HCT116 (cell line): ENCODE measurements at regions not wholly inside any gene's neighbourhood (a gene's known extent, or its start where the extent isn't known, plus 50 kb on each side); places are given as distances from the start of the nearest gene placed in this dataset.

Experiments used
- ATAC-seq: fragments of 200-7000 bp; cut with Tn5 transposase; 2 replicates; pipeline ENCODE4 v1.9.1; 2020; ENCODE audit warnings: mild to moderate bottlenecking, moderate library complexity
- BruUV-seq: library from RNA; stranded (reverse); fragments of 400-500 nt; replicated peaks from 2 replicates; lab custom pipeline; 2021; lab: Mats Ljungman, UMichigan
- CTCF ChIA-PET: fragments of 300-600 bp; sonication (Branson Sonifier 250); formaldehyde crosslinking; loops from one replicate; lab custom pipeline; 2021; ENCODE audit warnings: antibody characterized with exemption; lab: Charles Lee
- POLR2A ChIA-PET: fragments of 300-600, 350-600 bp; sonication (Branson Sonifier 250); formaldehyde crosslinking; loops from one replicate; lab custom pipeline; 2021; ENCODE audit warnings: antibody characterized with exemption; lab: Charles Lee
- RAD21 ChIA-PET, 2 experiments: fragments of 300-600 bp; sonication (Branson Sonifier 250); formaldehyde crosslinking; loops; one replicate each; lab custom pipeline; 2023; ENCODE audit warnings: low total read pairs in 2 of 2; ENCODE audit not compliant: uncharacterized antibody in 2 of 2, unreplicated experiment in 2 of 2, low non-redundant PET in 1 of 2; lab: Charles Lee
- DNase-seq: peaks from one replicate; pipeline ENCODE4 v3.0.0-alpha.2; 2010; ENCODE audit warnings: low read depth, low spot score
- H2AFZ ChIP-seq: fragments of 200-600 bp; shearing (Covaris generic), sonication (generic); 2 replicates; pipeline ENCODE4 v1.6.1; 2017; ENCODE audit warnings: low read depth, mixed run types, mixed read lengths, antibody characterized with exemption, low read length; ENCODE audit not compliant: poor library complexity, severe bottlenecking
- H3K27ac ChIP-seq: 2 replicates; pipeline ENCODE4 v1.5.1; 2012; ENCODE audit warnings: low read depth, low read length
- H3K27me3 ChIP-seq: fragments of 200-600 bp; sonication (generic); 2 replicates; pipeline ENCODE4 v1.6.1; 2016; ENCODE audit warnings: mixed run types, low read length, mixed read lengths; ENCODE audit not compliant: insufficient read depth
- H3K36me3 ChIP-seq, 2 experiments: fragments of 200-500 bp in 1 of 2; fragments of 200-600 bp in 1 of 2; sonication (Bioruptor generic) in 1 of 2; sonication (generic) in 1 of 2; 2 replicates each; pipeline versions ENCODE4 v1.5.1 to v1.6.1; 2014 to 2016; ENCODE audit warnings: low read length in 2 of 2, inconsistent platforms in 1 of 2, mixed read lengths in 1 of 2, mixed run types in 1 of 2; ENCODE audit not compliant: insufficient read depth in 2 of 2, control insufficient read depth in 1 of 2
- H3K4me1 ChIP-seq, 2 experiments: fragments of 200-600 bp in 1 of 2; sonication (generic) in 1 of 2; 2 replicates each; pipeline versions ENCODE4 v1.5.1 to v1.6.1; 2012 to 2017; ENCODE audit warnings: low read length in 2 of 2, inconsistent platforms in 1 of 2, mild to moderate bottlenecking in 1 of 2, mixed read lengths in 1 of 2, mixed run types in 1 of 2, moderate library complexity in 1 of 2; ENCODE audit not compliant: insufficient read depth in 2 of 2, control insufficient read depth in 1 of 2
- H3K4me2 ChIP-seq: fragments of 200-600 bp; sonication (generic); 2 replicates; pipeline ENCODE4 v1.6.1; 2017; ENCODE audit warnings: mixed run types, low read length, mixed read lengths
- H3K4me3 ChIP-seq, 2 experiments: fragments of 200-600 bp in 1 of 2; sonication (generic) in 1 of 2; replicated peaks in 1 of 2; 2 replicates each; pipeline ENCODE4 v1.5.1; 2011 to 2016; ENCODE audit warnings: low read length in 2 of 2, control low read depth in 1 of 2, low read depth in 1 of 2, mild to moderate bottlenecking in 1 of 2, mixed read lengths in 1 of 2, mixed run types in 1 of 2
- H3K79me2 ChIP-seq: fragments of 200-600 bp; sonication (generic); 2 replicates; pipeline ENCODE4 v1.6.1; 2017; ENCODE audit warnings: mild to moderate bottlenecking, mixed run types, low read length, moderate library complexity, mixed read lengths; ENCODE audit not compliant: insufficient read depth
- H3K9ac ChIP-seq: fragments of 200-600 bp; sonication (generic); 2 replicates; pipeline ENCODE4 v1.6.1; 2016; ENCODE audit warnings: low read length, mixed read lengths
- H3K9me2 ChIP-seq: fragments of 200-600 bp; sonication (generic), shearing (Covaris generic); 2 replicates; pipeline ENCODE4 v1.6.1; 2017; ENCODE audit warnings: mixed run types, mild to moderate bottlenecking, moderate library complexity; ENCODE audit not compliant: insufficient read depth
- H3K9me3 ChIP-seq, 2 experiments: fragments of 200-500 bp in 1 of 2; fragments of 200-600 bp in 1 of 2; sonication (Bioruptor generic) in 1 of 2; sonication (generic) in 1 of 2; 2 replicates each; pipeline ENCODE4 v1.6.1; 2014 to 2017; ENCODE audit warnings: low read length in 2 of 2, mixed read lengths in 2 of 2, inconsistent platforms in 1 of 2, low read depth in 1 of 2, mild to moderate bottlenecking in 1 of 2, mixed run types in 1 of 2, moderate library complexity in 1 of 2; ENCODE audit not compliant: control insufficient read depth in 1 of 2, insufficient read depth in 1 of 2
- H4K20me1 ChIP-seq: fragments of 200-600 bp; sonication (generic), shearing (Covaris generic); 2 replicates; pipeline ENCODE4 v1.6.1; 2017; ENCODE audit warnings: mixed run types, mild to moderate bottlenecking, moderate library complexity; ENCODE audit not compliant: insufficient read depth
- CBX3 ChIP-seq: IDR thresholded peaks from 2 replicates; pipeline ENCODE4 v1.6.1; 2012; ENCODE audit warnings: low read depth
- CEBPB ChIP-seq: IDR thresholded peaks from 2 replicates; pipeline ENCODE4 v1.6.1; 2012; ENCODE audit warnings: low read depth
- EZH2 ChIP-seq: fragments of 200-600 bp; sonication (generic); IDR thresholded peaks from 2 replicates; pipeline ENCODE4 v1.6.1; 2017; ENCODE audit warnings: antibody characterized with exemption, mixed run types
- JUND ChIP-seq: IDR thresholded peaks from 2 replicates; pipeline ENCODE4 v1.6.1; 2012
- POLR2A ChIP-seq: IDR thresholded peaks from 2 replicates; pipeline ENCODE4 v1.7.0; 2011; ENCODE audit warnings: borderline replicate concordance; ENCODE audit not compliant: insufficient read depth, insufficient read length; ENCODE audit errors: extremely low read depth
- POLR2AphosphoS5 ChIP-seq: IDR thresholded peaks from 2 replicates; pipeline ENCODE4 v1.6.1; 2011; ENCODE audit warnings: mild to moderate bottlenecking, low read depth, low read length, moderate library complexity
- SIN3A ChIP-seq: IDR thresholded peaks from 2 replicates; pipeline ENCODE4 v1.6.1; 2012; ENCODE audit warnings: low read depth
- SP1 ChIP-seq: IDR thresholded peaks from 2 replicates; pipeline ENCODE4 v1.6.1; 2012; ENCODE audit warnings: low read depth
- SRF ChIP-seq: IDR thresholded peaks from 2 replicates; pipeline ENCODE4 v1.6.1; 2012; ENCODE audit warnings: low read depth
- TCF7L2 ChIP-seq: IDR thresholded peaks from 2 replicates; pipeline ENCODE4 v1.7.0; 2011; ENCODE audit warnings: borderline replicate concordance, inconsistent platforms; ENCODE audit not compliant: insufficient read depth, insufficient read length; ENCODE audit errors: extremely low read depth
- ZFX ChIP-seq: fragments of 450-650 bp; IDR thresholded peaks from 2 replicates; pipeline ENCODE4 v1.6.1; 2017
- intact Hi-C: fragments of 100-400 bp; cut with micrococcal nuclease; formaldehyde crosslinking; loops from 2 replicates; pipeline ENCODE4 v1.10.0; 2022
- TF ChIP-seq, protein P1 (sequence below), 3 experiments: fragments of 200-600 bp in 1 of 3; sonication (generic) in 1 of 3; IDR thresholded peaks in 2 of 3; conservative IDR thresholded peaks in 1 of 3; 2 replicates each; pipeline ENCODE4 v1.5.1; 2012 to 2017; ENCODE audit warnings: low read depth in 2 of 3, low read length in 2 of 3, antibody characterized with exemption in 1 of 3, borderline replicate concordance in 1 of 3, control low read depth in 1 of 3, mild to moderate bottlenecking in 1 of 3, mixed read lengths in 1 of 3, mixed run types in 1 of 3, moderate library complexity in 1 of 3; ENCODE audit not compliant: insufficient read depth in 1 of 3
- TF ChIP-seq, protein P2 (sequence below): IDR thresholded peaks from 2 replicates; pipeline ENCODE4 v1.6.1; 2012
- TF ChIP-seq, protein P3 (sequence below): IDR thresholded peaks from 2 replicates; pipeline ENCODE4 v1.6.1; 2012; ENCODE audit warnings: low read depth
- TF ChIP-seq, protein P4 (sequence below): IDR thresholded peaks from 2 replicates; pipeline ENCODE4 v1.6.1; 2012

DNA sequence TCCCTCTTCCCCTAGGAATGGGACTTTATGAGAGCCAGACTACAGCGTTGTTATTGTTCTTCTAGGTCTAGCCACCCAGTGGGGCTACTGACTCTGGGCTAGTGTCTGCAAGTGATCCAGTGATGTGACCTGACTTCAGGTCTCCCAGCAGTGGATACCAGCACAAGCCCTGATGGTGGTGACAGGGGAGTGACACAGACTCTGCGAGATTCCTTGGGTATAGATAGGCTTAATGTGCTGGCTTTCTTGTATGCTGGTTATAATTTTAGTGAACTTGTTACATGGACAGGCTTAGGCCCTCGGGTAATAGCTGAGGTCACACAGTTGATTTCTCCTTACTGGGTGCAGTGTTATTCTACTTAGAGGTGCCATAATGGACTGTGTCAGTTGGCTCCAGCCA, 106.9 kb downstream of the TBC1D30 start:
- Histone ChIP-seq H3K9ac (no peak overlapping the region), H4K20me1 (no peaks in the 10 kb centered on the region), H3K79me2 (no peaks in the 10 kb centered on the region), H2AFZ (no peak overlapping the region), H3K4me3 (no peak overlapping the region), H3K36me3 (no peaks in the 10 kb centered on the region), H3K9me2 (no peaks in the 10 kb centered on the region), H3K9me3 (no peaks in the 10 kb centered on the region), H3K27ac (no peak overlapping the region), H3K27me3 (no peaks in the 10 kb centered on the region), H3K4me1 (no peaks in the 10 kb centered on the region), H3K4me2 (no peak overlapping the region)
- ChIA-PET CTCF (no interaction called here), POLR2A (no interaction called here), RAD21 (no interaction called here)
- intact Hi-C loops, result no loop called here
- BruUV-seq, result no TSS peak
- ATAC-seq (no peak), DNase-seq (no peak)
- TF ChIP-seq, protein P1, sequence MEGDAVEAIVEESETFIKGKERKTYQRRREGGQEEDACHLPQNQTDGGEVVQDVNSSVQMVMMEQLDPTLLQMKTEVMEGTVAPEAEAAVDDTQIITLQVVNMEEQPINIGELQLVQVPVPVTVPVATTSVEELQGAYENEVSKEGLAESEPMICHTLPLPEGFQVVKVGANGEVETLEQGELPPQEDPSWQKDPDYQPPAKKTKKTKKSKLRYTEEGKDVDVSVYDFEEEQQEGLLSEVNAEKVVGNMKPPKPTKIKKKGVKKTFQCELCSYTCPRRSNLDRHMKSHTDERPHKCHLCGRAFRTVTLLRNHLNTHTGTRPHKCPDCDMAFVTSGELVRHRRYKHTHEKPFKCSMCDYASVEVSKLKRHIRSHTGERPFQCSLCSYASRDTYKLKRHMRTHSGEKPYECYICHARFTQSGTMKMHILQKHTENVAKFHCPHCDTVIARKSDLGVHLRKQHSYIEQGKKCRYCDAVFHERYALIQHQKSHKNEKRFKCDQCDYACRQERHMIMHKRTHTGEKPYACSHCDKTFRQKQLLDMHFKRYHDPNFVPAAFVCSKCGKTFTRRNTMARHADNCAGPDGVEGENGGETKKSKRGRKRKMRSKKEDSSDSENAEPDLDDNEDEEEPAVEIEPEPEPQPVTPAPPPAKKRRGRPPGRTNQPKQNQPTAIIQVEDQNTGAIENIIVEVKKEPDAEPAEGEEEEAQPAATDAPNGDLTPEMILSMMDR (IDR thresholded peaks at IDR 0.05 in 2 of 3, conservative IDR thresholded peaks at IDR 0.05 in 1 of 3; ENCODE audit: borderline replicate concordance in 1 of 3, insufficient read depth in 1 of 3, low read depth in 2 of 3, low read length in 2 of 3), result no peak
- no peak for TF ChIP-seq EZH2
- no peak for TF ChIP-seq CEBPB
- TF ChIP-seq JUND, result no peak

- no peaks in the 10 kb centered on the region for H3K4me1 ChIP-seq
- no peaks in the 10 kb centered on the region for H3K9me3 ChIP-seq
- BruUV-seq, result no TSS peak
- TF ChIP-seq POLR2AphosphoS5, result no peak
- TF ChIP-seq, protein P2, sequence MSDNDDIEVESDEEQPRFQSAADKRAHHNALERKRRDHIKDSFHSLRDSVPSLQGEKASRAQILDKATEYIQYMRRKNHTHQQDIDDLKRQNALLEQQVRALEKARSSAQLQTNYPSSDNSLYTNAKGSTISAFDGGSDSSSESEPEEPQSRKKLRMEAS, result no peak
- TF ChIP-seq, protein P3, sequence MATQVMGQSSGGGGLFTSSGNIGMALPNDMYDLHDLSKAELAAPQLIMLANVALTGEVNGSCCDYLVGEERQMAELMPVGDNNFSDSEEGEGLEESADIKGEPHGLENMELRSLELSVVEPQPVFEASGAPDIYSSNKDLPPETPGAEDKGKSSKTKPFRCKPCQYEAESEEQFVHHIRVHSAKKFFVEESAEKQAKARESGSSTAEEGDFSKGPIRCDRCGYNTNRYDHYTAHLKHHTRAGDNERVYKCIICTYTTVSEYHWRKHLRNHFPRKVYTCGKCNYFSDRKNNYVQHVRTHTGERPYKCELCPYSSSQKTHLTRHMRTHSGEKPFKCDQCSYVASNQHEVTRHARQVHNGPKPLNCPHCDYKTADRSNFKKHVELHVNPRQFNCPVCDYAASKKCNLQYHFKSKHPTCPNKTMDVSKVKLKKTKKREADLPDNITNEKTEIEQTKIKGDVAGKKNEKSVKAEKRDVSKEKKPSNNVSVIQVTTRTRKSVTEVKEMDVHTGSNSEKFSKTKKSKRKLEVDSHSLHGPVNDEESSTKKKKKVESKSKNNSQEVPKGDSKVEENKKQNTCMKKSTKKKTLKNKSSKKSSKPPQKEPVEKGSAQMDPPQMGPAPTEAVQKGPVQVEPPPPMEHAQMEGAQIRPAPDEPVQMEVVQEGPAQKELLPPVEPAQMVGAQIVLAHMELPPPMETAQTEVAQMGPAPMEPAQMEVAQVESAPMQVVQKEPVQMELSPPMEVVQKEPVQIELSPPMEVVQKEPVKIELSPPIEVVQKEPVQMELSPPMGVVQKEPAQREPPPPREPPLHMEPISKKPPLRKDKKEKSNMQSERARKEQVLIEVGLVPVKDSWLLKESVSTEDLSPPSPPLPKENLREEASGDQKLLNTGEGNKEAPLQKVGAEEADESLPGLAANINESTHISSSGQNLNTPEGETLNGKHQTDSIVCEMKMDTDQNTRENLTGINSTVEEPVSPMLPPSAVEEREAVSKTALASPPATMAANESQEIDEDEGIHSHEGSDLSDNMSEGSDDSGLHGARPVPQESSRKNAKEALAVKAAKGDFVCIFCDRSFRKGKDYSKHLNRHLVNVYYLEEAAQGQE, result no peak
- TF ChIP-seq, protein P4, sequence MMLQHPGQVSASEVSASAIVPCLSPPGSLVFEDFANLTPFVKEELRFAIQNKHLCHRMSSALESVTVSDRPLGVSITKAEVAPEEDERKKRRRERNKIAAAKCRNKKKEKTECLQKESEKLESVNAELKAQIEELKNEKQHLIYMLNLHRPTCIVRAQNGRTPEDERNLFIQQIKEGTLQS, result no peak
- TF ChIP-seq POLR2A, result no peak
- no peak for TF ChIP-seq JUND
- TF ChIP-seq SIN3A, result no peak
- TF ChIP-seq TCF7L2, result no peak
- TF ChIP-seq CEBPB, result no peak
- no peak for TF ChIP-seq SRF
- no peak for TF ChIP-seq ZFX
- TF ChIP-seq SP1, result no peak
- TF ChIP-seq EZH2, result no peak
- no peak for TF ChIP-seq CBX3
- no peaks in the 10 kb centered on the region for H3K79me2 ChIP-seq
- intact Hi-C loops, result no loop called here
- H4K20me1 ChIP-seq, result no peaks in the 10 kb centered on the region
- no peak overlapping the region for H2AFZ ChIP-seq
- RAD21 ChIA-PET, result no interaction called here
- ATAC-seq (no peak), DNase-seq (no peak)
- no peaks in the 10 kb centered on the region for H3K9me2 ChIP-seq
- H3K4me2 ChIP-seq, result no peak overlapping the region
- H3K4me3 ChIP-seq, result no peak overlapping the region
- no peaks in the 10 kb centered on the region for H3K36me3 ChIP-seq
- H3K27ac ChIP-seq, result no peak overlapping the region
- CTCF ChIA-PET, result no interaction called here
- POLR2A ChIA-PET, result no interaction called here
- no peaks in the 10 kb centered on the region for H3K27me3 ChIP-seq
- no peak overlapping the region for H3K9ac ChIP-seq
These were observed 107.5 kb downstream of the TBC1D30 start for GRCh38 chr12:64931981-64932380.
